Transverse colon (tissue), 4 donors: ENCODE measurements at regions not wholly inside any gene's neighbourhood (a gene's known extent, or its start where the extent isn't known, plus 50 kb on each side); places are given as distances from the start of the nearest gene placed in this dataset.

Source experiments
- DNase-seq: peaks from one replicate; pipeline ENCODE4 v3.0.0-alpha.2; 2019
- H3K27ac ChIP-seq, 4 donors: fragments of 200-600 bp; sonication (generic); 2 replicates each; pipeline ENCODE4 v1.5.1; 2016 to 2018; ENCODE audit warnings: inconsistent platforms in 4 of 4
- H3K27me3 ChIP-seq: fragments of 200-600 bp; sonication (generic); 2 replicates; pipeline ENCODE4 v1.5.1; 2017; ENCODE audit warnings: inconsistent platforms
- H3K36me3 ChIP-seq, 4 donors: fragments of 200-600 bp; sonication (generic); 2 replicates each; pipeline ENCODE4 v1.5.1; 2017 to 2019; ENCODE audit warnings: inconsistent platforms in 4 of 4
- H3K4me1 ChIP-seq, 4 donors: fragments of 200-600 bp; sonication (generic); 2 replicates each; pipeline ENCODE4 v1.5.1; 2017 to 2020; ENCODE audit warnings: inconsistent platforms in 4 of 4
- H3K4me3 ChIP-seq, 4 donors: fragments of 200-600 bp; sonication (generic); 1 replicate in 1 of 4; 2 replicates in 3 of 4; pipeline versions ENCODE4 v1.5.1 to v1.6.1; 2017 to 2019; ENCODE audit warnings: inconsistent platforms in 4 of 4
- H3K9me3 ChIP-seq, 2 donors: fragments of 200-600 bp; sonication (generic); 2 replicates each; pipeline ENCODE4 v1.5.1; 2017 to 2019; ENCODE audit warnings: inconsistent platforms in 2 of 2
- EP300 ChIP-seq: sonication (generic); formaldehyde crosslinking; IDR thresholded peaks from one replicate; pipeline ENCODE4 v1.6.1; 2017; ENCODE audit warnings: antibody characterized with exemption, low read depth
- POLR2A ChIP-seq: fragments of 450-650 bp; IDR thresholded peaks from one replicate; pipeline ENCODE4 v1.6.1; 2016; ENCODE audit warnings: antibody characterized with exemption, mild to moderate bottlenecking, moderate library complexity
- POLR2AphosphoS5 ChIP-seq, 3 donors: sonication (generic); formaldehyde crosslinking; IDR thresholded peaks; one replicate each; pipeline ENCODE4 v1.6.1; 2016; ENCODE audit warnings: antibody characterized with exemption in 3 of 3
- WGBS, 2 donors: methylation state at CpG; one replicate each; pipeline ENCODE4 v1.1.5; 2018; ENCODE audit warnings: low coverage in 1 of 2; 5-methylcytosine and 5-hydroxymethylcytosine counted together
- in situ Hi-C, 4 donors: fragments of 200-750 bp; cut with MboI; loops; one replicate each; pipeline versions ENCODE4 v1.15.0 to v1.15.1; 2017; ENCODE audit warnings: low sequenced_read_pairs in 3 of 4, low pct_ligation_motif_present in 1 of 4, low pct_unique_long_range_greater_than_20kb in 1 of 4
- intact Hi-C: fragments of 100-400 bp; cut with DNase I; formaldehyde crosslinking; loops from one replicate; pipeline ENCODE4 v1.15.1; 2023; ENCODE audit warnings: low total_unique reads
- TF ChIP-seq, protein P1 (sequence below), 5 experiments: fragments of 200-600 bp in 3 of 5; fragments of 450-650 bp in 2 of 5; sonication (generic) in 3 of 5; IDR thresholded peaks; 1 replicate in 2 of 5; 2 replicates in 3 of 5; pipeline ENCODE4 v1.5.1; 2016 to 2017; ENCODE audit warnings: antibody characterized with exemption in 5 of 5, inconsistent platforms in 3 of 5, mild to moderate bottlenecking in 2 of 5, moderate library complexity in 1 of 5

DNA sequence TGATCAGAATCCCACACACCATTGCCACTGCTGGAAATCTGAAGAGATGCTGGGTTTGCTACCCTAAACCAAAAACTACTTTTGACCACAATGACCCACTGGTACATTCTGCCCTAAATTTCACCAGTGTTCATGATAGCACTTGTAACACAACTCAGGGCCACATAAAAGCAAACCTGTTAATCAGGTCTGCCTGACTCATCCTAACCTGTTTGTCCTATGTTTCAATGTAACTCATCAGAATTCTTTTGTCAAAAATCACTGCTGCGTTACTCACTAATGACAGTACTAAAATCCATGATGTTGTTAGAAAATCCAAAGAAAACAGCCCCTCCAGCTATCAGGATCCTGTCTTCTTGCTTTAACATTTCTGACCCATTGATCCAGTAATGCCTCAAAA, 55.6 kb upstream of the XCR1 start:
- 100% methylated on average over 1 of the region's 1 CpG for WGBS, 2 donors
- DNase-seq, result no peak
- Histone ChIP-seq H3K4me1 (peaks cover 0 to 8% (median 0%) of the 10 kb centered on the region in 4 donors), H3K27ac (no peak overlapping the region), H3K36me3 (no peaks in the 10 kb centered on the region), H3K4me3 (no peak overlapping the region), H3K27me3 (no peaks in the 10 kb centered on the region), H3K9me3 (no peaks in the 10 kb centered on the region)
- in situ Hi-C loops, result loop anchor here (10.0 to 25.0 kb wide), 8 partner anchors 129 to 362 kb away; partner anchors contain the start of genes CCR5 (in 2 of the 4), CCR1 (in 1 of the 4), CCR2 (in 1 of the 4) and CXCR6 (in 1 of the 4)
- intact Hi-C loops, result loop anchor here (10.0 kb wide), 1 partner anchor 328 kb away; no protein-coding TSS in a partner anchor
- TF ChIP-seq EP300 (no peak), POLR2A (no peak), POLR2AphosphoS5 (IDR thresholded peaks at IDR 0.05) (no peak)
- TF ChIP-seq, protein P1, sequence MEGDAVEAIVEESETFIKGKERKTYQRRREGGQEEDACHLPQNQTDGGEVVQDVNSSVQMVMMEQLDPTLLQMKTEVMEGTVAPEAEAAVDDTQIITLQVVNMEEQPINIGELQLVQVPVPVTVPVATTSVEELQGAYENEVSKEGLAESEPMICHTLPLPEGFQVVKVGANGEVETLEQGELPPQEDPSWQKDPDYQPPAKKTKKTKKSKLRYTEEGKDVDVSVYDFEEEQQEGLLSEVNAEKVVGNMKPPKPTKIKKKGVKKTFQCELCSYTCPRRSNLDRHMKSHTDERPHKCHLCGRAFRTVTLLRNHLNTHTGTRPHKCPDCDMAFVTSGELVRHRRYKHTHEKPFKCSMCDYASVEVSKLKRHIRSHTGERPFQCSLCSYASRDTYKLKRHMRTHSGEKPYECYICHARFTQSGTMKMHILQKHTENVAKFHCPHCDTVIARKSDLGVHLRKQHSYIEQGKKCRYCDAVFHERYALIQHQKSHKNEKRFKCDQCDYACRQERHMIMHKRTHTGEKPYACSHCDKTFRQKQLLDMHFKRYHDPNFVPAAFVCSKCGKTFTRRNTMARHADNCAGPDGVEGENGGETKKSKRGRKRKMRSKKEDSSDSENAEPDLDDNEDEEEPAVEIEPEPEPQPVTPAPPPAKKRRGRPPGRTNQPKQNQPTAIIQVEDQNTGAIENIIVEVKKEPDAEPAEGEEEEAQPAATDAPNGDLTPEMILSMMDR (IDR thresholded peaks at IDR 0.05), result no peak

DNA sequence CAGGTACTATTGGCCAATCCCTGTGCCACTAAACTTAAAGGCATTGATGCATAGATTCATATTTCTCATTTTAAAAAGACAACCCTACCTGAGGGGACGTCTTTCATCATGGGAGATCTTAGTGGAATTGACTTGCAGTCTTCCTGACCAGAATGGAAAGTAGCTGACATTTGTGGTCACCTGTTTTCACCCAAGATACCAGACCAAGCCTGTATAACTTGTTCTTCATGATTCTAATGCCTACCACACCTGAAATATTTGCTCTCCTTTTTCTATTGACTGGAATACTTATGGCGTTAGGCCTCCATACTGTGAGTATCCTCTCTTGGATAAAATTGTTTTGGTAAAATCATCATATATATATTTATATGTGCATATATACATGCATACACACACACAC, 54.7 kb upstream of the XCR1 start:
- Histone ChIP-seq H3K4me1 (peaks cover 0 to 8% (median 0%) of the 10 kb centered on the region in 4 donors), H3K27me3 (no peaks in the 10 kb centered on the region), H3K27ac (no peak overlapping the region), H3K36me3 (no peaks in the 10 kb centered on the region), H3K9me3 (no peaks in the 10 kb centered on the region), H3K4me3 (no peak overlapping the region)
- in situ Hi-C loops (loop anchor here (10.0 to 25.0 kb wide), 8 partner anchors 130 to 363 kb away; partner anchors contain the start of genes CCR5 (in 2 of the 4), CCR1 (in 1 of the 4), CCR2 (in 1 of the 4) and CXCR6 (in 1 of the 4)), intact Hi-C loops (loop anchor here (10.0 kb wide), 1 partner anchor 327 kb away; no protein-coding TSS in a partner anchor)
- DNase-seq, result no peak
- 85 to 94% methylated on average over 2 of the region's 2 CpGs for WGBS, 2 donors
- TF ChIP-seq EP300 (no peak), POLR2A (no peak), POLR2AphosphoS5 (IDR thresholded peaks at IDR 0.05) (no peak)
- TF ChIP-seq, protein P1 (IDR thresholded peaks at IDR 0.05), result no peak

DNA sequence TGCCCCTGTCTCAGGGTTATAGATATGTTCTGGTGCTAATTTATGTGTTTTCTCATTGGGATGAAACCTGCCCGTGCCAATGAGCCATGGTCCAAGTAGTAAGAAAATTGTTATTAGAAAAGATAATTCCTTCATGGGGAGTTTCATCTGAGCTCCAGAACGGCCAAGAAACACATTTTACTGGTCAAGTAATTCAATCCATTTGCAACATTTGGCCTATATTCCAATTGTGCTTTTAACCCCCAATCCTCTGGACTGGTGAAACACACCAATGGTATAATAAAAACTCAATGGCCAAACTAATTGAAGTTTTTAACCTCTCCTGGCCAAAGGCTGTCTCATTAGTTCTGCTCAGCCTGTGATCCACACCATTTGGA, 53.7 kb upstream of the XCR1 start:
- H3K27me3 ChIP-seq, result no peaks in the 10 kb centered on the region
- H3K36me3 ChIP-seq, result no peaks in the 10 kb centered on the region
- 63 to 65% methylated on average over 2 of the region's 2 CpGs for WGBS, 2 donors
- intact Hi-C loops (loop anchor here (10.0 kb wide), 1 partner anchor 326 kb away; no protein-coding TSS in a partner anchor), in situ Hi-C loops (loop anchor here (10.0 to 25.0 kb wide), 8 partner anchors 131 to 364 kb away; partner anchors contain the start of genes CCR5 (in 2 of the 4), CCR1 (in 1 of the 4), CCR2 (in 1 of the 4) and CXCR6 (in 1 of the 4))
- no peak for DNase-seq
- no peak for TF ChIP-seq POLR2A
- no peak overlapping the region for H3K27ac ChIP-seq
- peaks cover 0 to 8% (median 0%) of the 10 kb centered on the region in 4 donors for H3K4me1 ChIP-seq
- H3K4me3 ChIP-seq, result no peak overlapping the region
- H3K9me3 ChIP-seq, result no peaks in the 10 kb centered on the region

DNA sequence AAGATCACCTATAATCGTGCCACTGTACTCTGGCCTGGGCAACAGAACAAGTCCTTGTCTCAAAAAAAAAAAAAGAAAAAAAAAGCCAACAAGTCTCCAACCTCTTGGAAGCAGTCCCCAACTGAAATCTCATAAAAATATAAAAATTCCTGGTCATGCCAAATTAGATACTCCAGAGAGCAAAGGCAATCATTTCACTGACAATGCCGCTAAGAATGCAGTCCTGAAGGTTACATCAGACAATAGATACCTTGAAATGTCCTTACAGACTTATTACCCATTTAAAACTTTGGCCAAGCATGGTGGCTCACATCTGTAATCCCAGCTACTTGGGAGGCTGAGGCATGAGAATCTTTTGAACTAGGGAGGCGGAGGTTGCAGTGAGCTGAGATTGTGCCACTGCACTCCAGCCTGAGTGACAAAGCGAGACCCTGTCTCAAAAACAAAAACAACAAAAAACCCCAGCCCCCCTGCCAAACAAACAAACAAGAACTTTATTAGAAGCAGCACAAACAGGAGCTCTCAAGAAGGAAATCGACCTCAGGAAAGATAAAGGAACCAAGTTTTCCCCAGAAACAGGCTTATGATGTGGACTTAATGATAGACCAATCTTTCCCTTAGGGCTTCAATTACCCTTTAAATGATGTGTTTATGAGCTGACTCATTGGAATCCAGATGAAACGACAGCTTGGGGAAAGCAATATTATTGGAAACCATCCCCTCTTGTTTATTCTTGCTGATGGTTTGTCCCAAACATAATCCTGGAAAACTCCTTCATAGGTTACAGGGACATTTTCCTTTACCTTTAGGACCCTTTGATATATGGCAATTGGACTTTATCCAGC, 53.1 kb upstream of the XCR1 start:
- in situ Hi-C loops (loop anchor here (10.0 to 25.0 kb wide), 8 partner anchors 132 to 364 kb away; partner anchors contain the start of genes CCR5 (in 2 of the 4), CCR1 (in 1 of the 4), CCR2 (in 1 of the 4) and CXCR6 (in 1 of the 4)), intact Hi-C loops (loop anchor here (10.0 kb wide), 1 partner anchor 326 kb away; no protein-coding TSS in a partner anchor)
- Histone ChIP-seq H3K4me3 (no peak overlapping the region), H3K4me1 (peaks cover 0 to 8% (median 0%) of the 10 kb centered on the region in 4 donors), H3K36me3 (no peaks in the 10 kb centered on the region), H3K27ac (no peak overlapping the region), H3K27me3 (no peaks in the 10 kb centered on the region), H3K9me3 (no peaks in the 10 kb centered on the region)
- no peak for DNase-seq
- 66 to 72% methylated on average over 5 to 6 of the region's 6 CpGs for WGBS, 2 donors
- no peak for TF ChIP-seq POLR2A
- no peak for TF ChIP-seq POLR2AphosphoS5 (IDR thresholded peaks at IDR 0.05)
- TF ChIP-seq, protein P1 (IDR thresholded peaks at IDR 0.05), result no peak
- no peak for TF ChIP-seq EP300
